ENCODE measurements at regions not wholly inside any gene's neighbourhood (a gene's known extent, or its start where the extent isn't known, plus 50 kb on each side); places are given as distances from the start of the nearest gene placed in this dataset.

DNA sequence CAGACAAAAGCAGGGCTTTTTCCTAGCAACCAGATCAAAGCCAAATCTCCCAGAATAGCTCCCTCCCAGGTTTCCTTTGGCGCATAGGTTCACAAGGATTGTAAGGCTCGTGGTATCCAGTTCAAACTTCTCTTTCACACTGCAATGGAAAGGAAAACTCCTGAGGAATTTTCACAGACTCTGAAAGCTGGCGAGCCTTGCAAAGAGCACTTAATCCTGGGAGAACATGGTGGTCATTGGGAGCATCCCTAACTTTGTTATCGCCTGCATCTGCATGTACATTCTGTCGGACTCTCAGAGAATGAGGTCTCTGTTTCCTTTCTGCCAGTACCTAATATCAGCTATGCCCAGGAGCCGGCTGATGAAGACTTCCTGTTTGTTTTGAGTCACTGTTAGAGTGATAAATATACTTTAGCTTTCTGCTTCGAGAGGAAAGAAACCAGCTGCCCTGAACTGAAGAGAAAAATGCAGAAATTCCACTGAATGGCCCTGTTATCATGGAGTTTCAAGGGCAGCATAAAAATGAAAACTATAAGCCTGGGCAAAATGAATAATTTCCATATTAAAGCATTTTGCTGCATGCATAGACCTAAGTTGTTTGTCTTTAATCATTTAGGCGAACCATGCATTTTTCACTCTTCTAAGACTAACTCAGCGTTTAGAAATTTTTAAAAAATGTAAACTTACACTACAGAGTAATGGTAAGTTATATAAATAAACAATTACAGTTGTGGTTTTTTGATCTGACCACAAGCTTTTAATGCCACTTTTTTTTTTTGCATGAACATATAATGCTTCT is 76.4 kb upstream of the ZEB2 start:
- peak in 1 of 2 donors; percentile 63 for ATAC-seq

DNA sequence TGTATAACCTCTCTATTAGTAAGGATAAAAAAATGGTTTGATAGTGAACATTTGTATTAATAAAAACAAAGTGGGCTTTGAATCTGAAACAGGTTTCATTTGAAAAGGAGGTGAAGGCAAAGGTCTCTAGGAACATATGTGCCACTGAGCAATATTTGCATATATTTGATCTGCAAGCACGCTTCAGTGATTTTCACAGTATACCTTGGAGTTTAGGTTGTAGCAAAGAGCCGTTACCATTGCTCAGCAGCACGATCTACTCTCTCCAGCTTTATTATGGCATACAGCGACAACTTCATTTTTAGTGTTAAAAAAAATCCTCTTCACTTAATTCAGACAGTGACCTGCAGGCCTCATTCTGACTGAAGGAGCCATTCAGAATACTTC is 75.8 kb upstream of the ZEB2 start:
- no peak for ATAC-seq

DNA sequence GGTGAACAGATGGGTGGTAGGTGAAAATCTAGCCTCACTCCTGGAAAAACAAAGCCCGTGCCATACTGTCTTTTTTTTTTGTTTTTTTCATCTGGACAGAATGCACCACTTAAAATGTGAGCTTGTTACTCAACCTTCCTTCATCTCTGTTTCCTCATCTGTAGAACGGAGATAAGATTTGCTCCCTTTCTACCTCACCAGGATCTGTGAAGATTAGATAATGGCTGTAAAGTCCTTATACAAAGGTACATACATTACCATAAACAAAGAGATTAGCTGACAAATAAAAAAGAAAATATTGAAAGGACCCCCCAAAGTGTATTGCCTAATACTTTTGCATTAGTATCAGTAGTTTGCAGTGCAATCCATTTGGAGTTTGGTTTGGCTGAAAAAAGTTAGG is 75.4 kb upstream of the ZEB2 start:
- ATAC-seq = no peak

DNA sequence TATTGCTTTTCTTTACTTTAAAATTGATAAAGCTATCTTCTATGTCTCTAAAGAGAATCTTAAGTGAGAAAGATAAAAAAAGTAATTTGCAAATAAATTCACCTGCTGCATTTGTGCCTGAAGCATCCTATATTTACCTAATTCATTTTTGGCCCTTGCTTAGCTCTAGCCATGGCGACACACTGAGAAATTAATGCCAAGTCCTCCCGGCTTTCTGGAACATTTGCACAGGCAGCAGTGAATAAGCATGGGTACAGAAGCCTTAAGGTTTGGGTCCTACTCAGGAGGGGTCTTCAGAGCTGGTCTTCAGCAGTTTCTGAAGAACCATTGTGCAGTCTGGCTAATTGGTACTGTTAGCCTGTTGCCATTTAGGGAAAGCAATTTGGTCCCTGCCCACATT is 73.9 kb upstream of the ZEB2 start:
- ATAC-seq = no peak

DNA sequence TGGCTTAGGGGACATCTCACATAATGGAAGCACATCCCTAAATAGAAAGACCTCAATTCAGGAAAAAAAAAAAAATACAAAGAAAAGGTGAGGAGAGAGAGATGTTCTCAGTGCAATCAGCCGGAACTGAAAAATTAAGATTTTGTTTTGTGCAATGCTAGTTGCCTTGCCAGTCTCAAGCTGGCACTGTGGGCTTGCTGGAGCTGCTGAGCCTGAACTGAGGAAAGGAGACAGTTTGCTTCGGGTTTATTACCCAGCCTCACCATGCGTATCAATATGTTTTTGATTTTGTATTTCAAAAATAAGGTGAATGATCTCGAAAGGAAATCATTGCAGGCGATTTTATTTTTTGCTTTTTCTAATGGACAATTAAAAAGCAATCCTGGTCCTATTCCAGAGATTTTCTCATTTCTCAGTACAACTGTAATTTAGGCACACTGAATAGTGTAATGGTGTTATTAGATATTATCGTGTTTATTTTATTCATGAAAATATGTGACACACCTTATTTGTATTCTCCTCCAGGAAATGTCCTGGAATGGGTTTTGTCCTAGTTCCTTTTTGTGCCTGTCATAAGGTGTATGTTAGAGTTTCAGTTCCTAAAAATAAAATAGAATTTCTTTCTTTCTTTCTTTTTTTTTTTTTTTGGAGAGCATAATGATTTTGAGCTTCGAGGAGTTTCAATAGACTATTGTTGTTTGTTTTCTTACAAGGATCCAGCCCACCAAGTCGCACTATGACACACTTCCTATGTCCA is 72.8 kb upstream of the ZEB2 start:
- ATAC-seq = no peak

DNA sequence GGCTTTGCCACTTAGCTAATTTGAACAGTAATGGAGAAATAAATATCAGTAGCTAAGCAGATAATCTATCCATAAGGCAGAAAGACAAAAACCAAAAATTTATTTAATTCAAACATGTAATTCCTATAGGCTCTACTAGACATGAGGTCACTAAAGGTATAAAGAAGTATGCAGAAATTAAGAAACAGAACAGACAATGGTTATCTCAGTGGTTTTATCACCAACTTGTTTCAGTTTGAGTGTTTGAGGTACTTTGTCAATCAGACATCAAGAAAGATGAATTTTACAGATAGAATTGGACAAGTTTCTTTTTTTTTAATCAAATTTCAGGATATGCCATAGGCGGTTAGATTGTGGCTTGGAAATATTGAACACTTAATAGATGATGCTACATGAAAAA is 67.4 kb upstream of the ZEB2 start:
- no peak for ATAC-seq

DNA sequence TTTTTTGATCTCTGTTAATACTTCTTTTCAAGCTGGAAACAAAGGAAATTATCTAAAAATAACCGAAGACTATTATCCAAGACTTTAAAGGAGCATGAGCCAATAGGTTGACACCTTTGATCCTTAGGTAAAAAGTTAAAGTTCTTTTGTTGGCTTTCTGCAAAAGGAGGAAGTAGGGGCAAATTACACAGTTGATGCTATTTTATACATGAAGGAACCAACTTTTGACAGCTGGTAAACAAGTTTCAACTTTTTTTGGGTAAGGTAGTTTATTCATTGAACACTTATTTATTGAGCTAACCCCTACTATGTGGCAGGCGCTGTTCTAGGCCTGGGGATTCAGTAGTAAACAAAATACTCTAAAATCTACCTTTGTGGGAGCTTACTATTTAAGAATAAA is 66.6 kb upstream of the ZEB2 start:
- ATAC-seq = no peak

DNA sequence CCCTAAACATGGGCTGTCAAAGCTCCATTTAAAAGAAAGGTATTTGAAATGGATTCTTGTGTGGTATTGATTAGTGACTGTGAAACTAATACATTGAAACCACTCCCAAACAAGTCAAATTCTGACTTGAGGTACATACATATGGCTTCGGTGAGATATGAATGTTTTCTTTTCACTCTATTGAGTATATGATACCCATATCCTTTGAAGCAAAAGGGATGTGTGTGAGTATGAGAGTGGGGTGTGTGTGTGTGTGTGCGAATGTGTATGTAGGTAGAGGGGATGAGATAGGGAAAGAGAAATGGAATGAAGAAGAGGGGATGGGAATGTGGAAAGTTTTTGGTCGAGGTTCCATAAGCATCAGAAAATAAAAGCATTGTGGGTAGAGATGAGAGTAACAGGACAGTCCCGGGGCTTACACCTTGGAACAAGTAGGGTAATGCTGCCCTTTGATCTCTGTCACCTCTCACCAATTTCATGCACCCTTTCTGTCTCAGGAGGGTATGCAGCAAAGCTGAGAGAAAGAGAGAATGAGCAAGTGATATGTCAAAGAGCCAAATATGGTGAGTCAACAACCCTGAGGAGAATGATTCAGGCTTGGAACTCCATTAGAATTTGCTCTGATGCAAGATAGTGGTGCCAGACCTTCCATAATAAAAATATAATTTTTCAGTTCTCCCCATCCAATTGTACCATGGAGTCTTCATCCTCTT is 64.0 kb upstream of the ZEB2 start:
- peak; percentile 49 to 50 for ATAC-seq

DNA sequence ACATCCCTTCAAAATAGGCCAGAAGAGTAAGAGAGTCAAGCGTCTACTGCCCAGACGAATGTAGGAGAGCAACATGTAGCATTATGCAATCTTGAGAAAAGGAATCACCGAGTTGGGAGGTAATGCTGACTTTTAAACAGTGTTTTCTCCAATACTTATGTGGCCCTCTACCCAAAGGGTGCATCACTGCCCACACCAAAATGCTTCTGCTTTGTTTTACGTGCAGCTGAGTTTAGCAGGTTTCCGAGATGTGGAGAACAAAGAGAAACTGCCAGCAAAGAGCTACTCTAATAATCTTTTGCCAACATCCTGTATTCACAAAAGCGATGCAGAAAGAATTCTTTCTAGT is 63.4 kb upstream of the ZEB2 start:
- peak in 1 of 2 donors; percentile 17 for ATAC-seq

DNA sequence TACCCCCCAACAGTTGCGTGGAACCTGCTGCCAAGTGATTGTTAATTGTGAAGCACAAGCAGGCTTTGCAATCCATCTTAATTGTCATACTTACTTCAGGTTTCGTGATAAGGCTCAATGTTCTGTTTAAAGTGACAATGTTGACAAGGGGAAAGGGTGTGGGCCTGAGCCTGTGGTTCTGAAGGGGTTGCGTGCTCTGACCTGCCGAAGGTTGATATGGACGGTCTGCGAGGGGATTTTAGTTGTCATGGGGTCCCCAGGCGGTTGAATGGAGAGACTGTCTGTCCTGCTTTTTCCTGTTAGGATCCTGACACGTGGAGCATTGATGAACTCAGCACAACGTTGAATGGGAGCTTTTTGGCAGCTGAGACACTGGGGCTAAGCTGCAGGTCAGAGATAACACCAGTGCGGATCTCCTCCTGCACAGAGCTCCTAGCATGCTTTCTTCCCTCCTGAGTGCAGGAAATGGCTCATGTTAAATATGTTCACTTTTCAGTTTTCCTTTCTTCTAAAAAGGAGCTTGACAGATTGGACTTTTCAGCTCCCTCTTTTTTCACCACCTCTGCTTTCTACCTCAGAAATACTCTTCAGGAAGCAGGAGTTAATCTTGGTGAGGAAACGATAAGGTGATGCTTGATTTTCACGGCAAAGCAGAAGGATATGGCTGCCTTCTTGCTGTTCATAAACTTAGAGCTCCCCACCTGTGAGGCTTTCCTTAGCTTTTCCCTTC is 62.9 kb upstream of the ZEB2 start:
- ATAC-seq = no peak

DNA sequence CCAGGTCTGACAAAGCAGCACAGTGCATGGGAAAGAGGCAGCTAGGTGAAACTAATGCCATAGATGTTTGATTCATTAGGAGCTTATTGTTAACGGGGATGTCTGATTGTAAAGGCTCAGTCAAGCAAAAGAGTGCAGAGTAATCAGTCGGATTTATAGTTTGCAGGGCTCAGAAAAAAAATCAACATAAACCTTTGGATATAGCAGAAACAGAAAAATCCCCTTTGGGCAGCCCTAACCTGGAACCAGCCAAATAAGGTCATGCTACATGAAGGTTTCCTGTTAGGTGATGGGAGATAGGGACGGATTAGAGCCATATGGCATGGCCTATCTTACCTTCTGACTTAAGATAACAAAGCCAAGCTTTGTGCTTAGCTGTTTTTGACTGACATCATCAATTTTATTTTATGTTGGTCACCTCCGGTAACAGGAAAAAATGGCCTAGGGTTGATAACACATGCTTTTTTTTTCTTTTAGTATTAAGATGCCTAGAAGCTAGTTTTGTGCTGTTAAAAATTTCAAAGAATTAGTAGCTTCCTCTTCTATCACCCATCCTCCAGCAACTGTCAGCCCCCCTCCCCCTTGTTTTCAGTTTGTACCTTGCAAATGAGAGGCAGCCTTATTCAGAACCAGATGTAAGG is 60.7 kb upstream of the ZEB2 start:
- ATAC-seq = no peak

DNA sequence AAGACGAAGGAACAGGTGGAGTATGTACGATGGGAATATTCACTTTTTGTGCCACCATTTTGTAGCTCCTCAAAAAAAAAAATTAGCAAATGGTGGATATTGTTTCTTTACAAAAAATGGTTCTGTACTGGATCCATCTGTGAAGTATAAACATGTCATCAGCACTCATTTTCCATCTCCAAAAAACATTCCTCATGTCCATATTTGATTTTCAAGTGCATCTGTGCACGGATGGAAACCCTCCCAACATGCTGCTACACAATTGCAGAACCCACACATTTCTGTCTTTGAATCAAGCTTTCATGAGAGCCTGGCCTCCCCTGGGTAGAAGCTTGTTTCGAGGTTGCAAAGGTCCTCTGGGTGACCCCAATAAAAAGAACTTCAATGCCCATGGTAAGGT is 59.6 kb upstream of the ZEB2 start:
- no peak for ATAC-seq

DNA sequence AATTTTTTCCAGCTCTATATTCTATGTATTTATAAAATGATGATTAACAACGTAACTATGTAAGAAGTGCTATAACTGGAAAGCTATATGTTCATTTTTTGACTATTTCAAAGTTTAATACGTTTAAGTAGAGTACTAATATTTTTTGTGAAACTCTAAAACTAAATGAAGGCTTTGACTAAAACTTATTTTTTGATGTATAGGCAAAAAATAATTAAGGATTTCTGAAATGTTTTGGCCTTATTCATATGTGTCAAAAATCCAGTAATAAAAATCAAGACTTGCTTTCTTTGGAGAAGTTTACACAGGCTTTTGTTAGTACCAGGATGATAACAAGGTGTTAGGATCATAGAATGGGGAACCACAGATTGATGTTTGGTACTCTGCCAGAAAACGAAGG is 58.2 kb upstream of the ZEB2 start:
- ATAC-seq = no peak

DNA sequence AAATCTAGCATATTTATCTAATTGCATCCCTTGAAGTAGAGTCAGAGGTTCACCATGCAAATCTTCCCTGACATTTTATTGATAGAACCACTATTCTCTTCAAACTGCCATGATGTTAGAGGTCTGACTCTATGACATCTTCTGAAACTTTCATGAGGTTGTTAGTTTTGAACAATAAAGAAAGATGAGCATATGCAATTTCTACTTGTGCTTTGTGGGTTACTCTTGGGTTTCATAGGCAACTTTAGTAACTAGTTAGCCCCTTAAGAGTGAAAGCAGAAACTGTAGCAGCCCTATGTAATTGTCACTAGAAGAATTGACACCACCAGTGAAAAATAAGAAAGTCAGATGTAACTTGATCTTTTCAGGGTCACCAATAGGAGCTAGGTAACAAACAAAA is 53.1 kb upstream of the ZEB2 start:
- no peak for ATAC-seq

DNA sequence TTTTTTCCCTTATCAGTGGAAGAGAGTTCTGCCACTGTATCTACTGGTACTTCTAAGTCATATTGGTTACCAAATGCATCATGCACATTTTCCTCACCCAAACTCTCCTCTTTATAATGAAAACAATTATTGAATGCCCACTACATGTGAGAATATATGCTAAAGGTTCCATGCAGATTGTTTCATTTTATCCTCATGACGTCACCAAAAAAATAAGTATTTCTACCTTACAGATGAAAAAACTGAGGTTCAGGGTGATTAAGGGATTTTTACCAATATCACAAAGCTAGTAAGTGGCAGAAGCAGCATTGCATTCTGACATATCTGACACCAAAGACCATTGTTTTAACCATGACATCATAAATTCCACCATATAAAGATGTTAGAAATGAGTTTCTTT is 51.9 kb upstream of the ZEB2 start:
- ATAC-seq = no peak

DNA sequence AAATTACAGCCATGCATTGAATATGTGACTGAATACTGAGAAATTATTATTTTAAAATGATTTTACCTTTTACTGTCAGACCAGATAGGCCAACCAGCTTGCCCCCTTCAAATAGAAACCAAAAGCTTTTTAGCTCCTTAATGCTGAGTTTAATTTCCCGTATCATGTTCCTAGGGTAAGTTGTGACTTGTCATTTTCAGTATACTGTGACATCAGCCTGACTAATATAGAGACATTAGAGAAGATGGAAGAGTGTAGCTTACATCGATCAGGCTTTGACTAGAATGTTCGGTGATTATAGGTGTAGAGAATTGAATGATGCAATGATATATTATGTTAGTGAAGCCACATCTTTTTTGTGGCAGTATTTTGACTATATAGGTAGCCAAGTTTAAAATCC is 50.6 kb upstream of the ZEB2 start:
- ATAC-seq = peak in 1 of 2 donors; percentile 67
